Ascending aorta (tissue), 2 donors: ENCODE measurements at regions not wholly inside any gene's neighbourhood (a gene's known extent, or its start where the extent isn't known, plus 50 kb on each side); places are given as distances from the start of the nearest gene placed in this dataset.
"Not testable (repeated sequence)": the region's sequence is repeated elsewhere in the genome, so short reads cannot be mapped to it uniquely, and the experiment has no call there.

Source experiments
- DNase-seq, 2 donors: peaks; one replicate each; pipeline ENCODE4 v3.0.0-alpha.2; 2019; ENCODE audit warnings: low spot score in 2 of 2
- H3K27ac ChIP-seq, 2 donors: fragments of 200-600 bp; sonication (generic); one replicate each; pipeline ENCODE4 v1.5.1; 2016 to 2017; ENCODE audit warnings: mild to moderate bottlenecking in 1 of 2
- H3K27me3 ChIP-seq: fragments of 200-600 bp; sonication (generic); one replicate; pipeline ENCODE4 v1.5.1; 2017
- H3K36me3 ChIP-seq, 2 donors: fragments of 200-600 bp; sonication (generic); one replicate each; pipeline ENCODE4 v1.5.1; 2016
- H3K4me1 ChIP-seq, 2 donors: fragments of 200-600 bp; sonication (generic); one replicate each; pipeline ENCODE4 v1.5.1; 2016 to 2017; ENCODE audit warnings: mild to moderate bottlenecking in 1 of 2
- H3K4me3 ChIP-seq, 2 donors: fragments of 200-600 bp; sonication (generic); one replicate each; pipeline ENCODE4 v1.5.1; 2016 to 2017; ENCODE audit warnings: mild to moderate bottlenecking in 1 of 2
- H3K9me3 ChIP-seq, 2 donors: fragments of 200-600 bp; sonication (generic); one replicate each; pipeline ENCODE4 v1.5.1; 2016
- CTCF ChIP-seq, 3 experiments: fragments of 200-600 bp in 2 of 3; fragments of 450-650 bp in 1 of 3; sonication (generic) in 2 of 3; IDR thresholded peaks; one replicate each; pipeline ENCODE4 v1.5.1; 2016 to 2019; ENCODE audit warnings: antibody characterized with exemption in 3 of 3, mild to moderate bottlenecking in 1 of 3, moderate library complexity in 1 of 3
- intact Hi-C: fragments of 100-400 bp; cut with DNase I; formaldehyde crosslinking; loops from one replicate; pipeline ENCODE4 v1.15.1; 2023

GRCh38 chr4:75422998-75423397 is 91.2 kb downstream of the RCHY1 start:
- DNase-seq = no peak
- Histone ChIP-seq H3K4me3 (no peak overlapping the region), H3K4me1 (no peaks in the 10 kb centered on the region), H3K27ac (no peak overlapping the region), H3K9me3 (no peaks in the 10 kb centered on the region), H3K27me3 (no peaks in the 10 kb centered on the region), H3K36me3 (no peaks in the 10 kb centered on the region)
- no peak for TF ChIP-seq CTCF (IDR thresholded peaks at IDR 0.05)
- intact Hi-C loops = no loop called here

- no peak overlapping the region for H3K27ac ChIP-seq
- no peaks in the 10 kb centered on the region for H3K4me1 ChIP-seq
- no peaks in the 10 kb centered on the region for H3K27me3 ChIP-seq
- no peak for TF ChIP-seq CTCF (IDR thresholded peaks at IDR 0.05)
- no peak for DNase-seq
- H3K4me3 ChIP-seq = no peak overlapping the region
- peaks cover 0 to 7% of the 10 kb centered on the region in 2 donors for H3K9me3 ChIP-seq
- H3K36me3 ChIP-seq = no peaks in the 10 kb centered on the region
- intact Hi-C loops = no loop called here
These were observed 101.5 kb downstream of the RCHY1 start for GRCh38 chr4:75412746-75413145.

GRCh38 chr4:75398501-75398900 is 115.7 kb downstream of the RCHY1 start:
- Histone ChIP-seq H3K36me3 (no peaks in the 10 kb centered on the region), H3K27ac (no peak overlapping the region), H3K27me3 (no peaks in the 10 kb centered on the region), H3K4me3 (no peak overlapping the region), H3K9me3 (no peaks in the 10 kb centered on the region), H3K4me1 (no peaks in the 10 kb centered on the region)
- intact Hi-C loops = no loop called here
- no peak for TF ChIP-seq CTCF (IDR thresholded peaks at IDR 0.05)
- no peak for DNase-seq

GRCh38 chr4:75391489-75392166 is 122.6 kb downstream of the RCHY1 start:
- H3K36me3 ChIP-seq = no peaks in the 10 kb centered on the region
- no peaks in the 10 kb centered on the region for H3K27me3 ChIP-seq
- no peaks in the 10 kb centered on the region for H3K9me3 ChIP-seq
- H3K27ac ChIP-seq = no peak overlapping the region
- no peak overlapping the region for H3K4me3 ChIP-seq
- DNase-seq = no peak
- no peak for TF ChIP-seq CTCF (IDR thresholded peaks at IDR 0.05)
- no peaks in the 10 kb centered on the region for H3K4me1 ChIP-seq
- intact Hi-C loops = no loop called here

GRCh38 chr4:75386426-75386825 is 127.8 kb downstream of the RCHY1 start:
- H3K4me3 ChIP-seq, H3K36me3 ChIP-seq, H3K9me3 ChIP-seq, intact Hi-C loops, H3K27ac ChIP-seq, H3K4me1 ChIP-seq, H3K27me3 ChIP-seq, DNase-seq: not testable (repeated sequence)

GRCh38 chr4:75385106-75385505 is 129.1 kb downstream of the RCHY1 start:
- intact Hi-C loops = no loop called here

More at GRCh38 chr4:75385106-75385505, 129.1 kb downstream of the RCHY1 start:
- no peaks in the 10 kb centered on the region for H3K36me3 ChIP-seq
- no peaks in the 10 kb centered on the region for H3K4me1 ChIP-seq
- H3K27me3 ChIP-seq = no peaks in the 10 kb centered on the region
- no peak overlapping the region for H3K27ac ChIP-seq
- H3K4me3 ChIP-seq = no peak overlapping the region
- DNase-seq = no peak
- no peaks in the 10 kb centered on the region for H3K9me3 ChIP-seq
- TF ChIP-seq CTCF (IDR thresholded peaks at IDR 0.05) = no peak
